K562 (cell line): ENCODE measurements at regions not wholly inside any gene's neighbourhood (a gene's known extent, or its start where the extent isn't known, plus 50 kb on each side); places are given as distances from the start of the nearest gene placed in this dataset.
"Not testable (repeated sequence)": the region's sequence is repeated elsewhere in the genome, so short reads cannot be mapped to it uniquely, and the experiment has no call there.

ENCODE experiments used
- ATAC-seq: fragments of 200-7000 bp; cut with Tn5 transposase; 3 replicates; pipeline ENCODE4 v1.9.1; 2020; ENCODE audit warnings: moderate library complexity
- BruUV-seq: library from RNA; stranded (reverse); fragments of 400-500 nt; replicated peaks from 2 replicates; lab custom pipeline; 2021; lab: Mats Ljungman, UMichigan
- CTCF ChIA-PET: fragments of 300-600 bp; formaldehyde crosslinking; extraction: SDS; loops from one replicate; lab custom pipeline; 2021; ENCODE audit warnings: low intra/inter-chr PET ratio; lab: Yijun Ruan, JAX
- POLR2A ChIA-PET: fragments of 300-600, 350-650 bp; sonication (Branson Sonifier 250); formaldehyde crosslinking; extraction: SDS; loops from one replicate; lab custom pipeline; 2021; ENCODE audit warnings: antibody characterized with exemption, inconsistent platforms; lab: Yijun Ruan, JAX
- DNase-seq, 4 experiments: peaks; one replicate each; pipeline versions ENCODE4 v3.0.0 to v3.0.0-alpha.2; 2011 to 2018; ENCODE audit warnings: low spot score in 3 of 4, mixed read lengths in 3 of 4; ENCODE audit errors: extremely low read depth in 1 of 4
- FAIRE-seq: peaks from 2 replicates; lab custom pipeline; 2011; peaks lifted over from hg19 to GRCh38; lab: Jason Lieb, UNC
- H2AFZ ChIP-seq: 2 replicates; pipeline ENCODE4 v1.6.0; 2011; ENCODE audit warnings: low read depth, low read length, control low read depth, inconsistent platforms
- H3K27ac ChIP-seq: fragments of 200-600 bp; 3 replicates; pipeline ENCODE4 v1.8.0; 2011; ENCODE audit warnings: low read depth, mild to moderate bottlenecking, control low read depth, inconsistent platforms, low read length, moderate library complexity, mixed read lengths; ENCODE audit errors: extremely low read depth
- H3K27me3 ChIP-seq, 2 experiments: fragments of 300-600 bp in 1 of 2; 2 replicates in 1 of 2; 3 replicates in 1 of 2; pipeline versions ENCODE4 v1.6.0 to v1.8.0; 2011; ENCODE audit warnings: inconsistent platforms in 2 of 2, low read length in 2 of 2, mild to moderate bottlenecking in 1 of 2, mixed read lengths in 1 of 2, moderate library complexity in 1 of 2; ENCODE audit not compliant: control insufficient read depth in 2 of 2, insufficient read depth in 2 of 2
- H3K36me3 ChIP-seq: fragments of 300-600 bp; 3 replicates; pipeline ENCODE4 v1.8.0; 2011; ENCODE audit warnings: mild to moderate bottlenecking, low read length, inconsistent platforms; ENCODE audit not compliant: control insufficient read depth, insufficient read depth
- H3K4me1 ChIP-seq, 2 experiments: fragments of 200-600 bp in 1 of 2; replicated peaks in 1 of 2; 2 replicates in 1 of 2; 3 replicates in 1 of 2; pipeline versions ENCODE4 v1.5.1 to v1.8.0; 2011; ENCODE audit warnings: inconsistent platforms in 2 of 2, low read length in 2 of 2, mild to moderate bottlenecking in 1 of 2, mixed read lengths in 1 of 2, moderate library complexity in 1 of 2; ENCODE audit not compliant: control insufficient read depth in 2 of 2, insufficient read depth in 2 of 2
- H3K4me2 ChIP-seq: 2 replicates; pipeline ENCODE4 v1.6.1; 2011; ENCODE audit warnings: low read length, control low read depth, inconsistent platforms, mixed read lengths; ENCODE audit not compliant: insufficient read depth
- H3K4me3 ChIP-seq: fragments of 200-600 bp; sonication (generic), shearing (Covaris generic); 2 replicates; pipeline ENCODE4 v1.5.1; 2016; ENCODE audit warnings: control low read depth, inconsistent platforms
- H3K79me2 ChIP-seq: fragments of 200-600 bp; 3 replicates; pipeline ENCODE4 v1.8.0; 2011; ENCODE audit warnings: low read length, inconsistent platforms; ENCODE audit not compliant: control insufficient read depth, insufficient read depth
- H3K9ac ChIP-seq, 2 experiments: 2 replicates each; pipeline versions ENCODE4 v1.6.0 to v1.6.1; 2011; ENCODE audit warnings: low read depth in 2 of 2, low read length in 2 of 2, control low read depth in 1 of 2, inconsistent platforms in 1 of 2, mild to moderate bottlenecking in 1 of 2, mixed read lengths in 1 of 2; ENCODE audit not compliant: insufficient read depth in 1 of 2
- H3K9me1 ChIP-seq: one replicate; pipeline ENCODE4 v1.6.0; 2011; ENCODE audit warnings: inconsistent platforms, mild to moderate bottlenecking, low read length, moderate library complexity; ENCODE audit not compliant: control insufficient read depth, insufficient read depth
- H3K9me3 ChIP-seq: replicated peaks from 2 replicates; pipeline ENCODE4 v1.5.1; 2011; ENCODE audit warnings: low read depth, low read length, inconsistent platforms; ENCODE audit not compliant: control insufficient read depth, insufficient read depth
- H4K20me1 ChIP-seq: replicated peaks from 2 replicates; pipeline ENCODE4 v1.6.1; 2011; ENCODE audit warnings: low read length, inconsistent platforms, mixed read lengths; ENCODE audit not compliant: control insufficient read depth, insufficient read depth
- ZBTB11 ChIP-seq, 3 experiments: fragments of 200-800 bp in 1 of 3; fragments of 250-450 bp in 1 of 3; fragments of 450-650 bp in 1 of 3; sonication (Bioruptor Pico) in 1 of 3; sonication (Bioruptor generic) in 1 of 3; formaldehyde crosslinking in 1 of 3; IDR thresholded peaks; 2 replicates each; pipeline versions ENCODE4 v1.6.1 to v1.8.0; 2016 to 2022; ENCODE audit warnings: mild to moderate bottlenecking in 2 of 3, missing genetic modification characterization in 2 of 3, missing compliant biosample characterization in 1 of 3, moderate library complexity in 1 of 3
- WGBS: fragments of 100-300 bp; shearing (Covaris generic); methylation state at CpG from one replicate; pipeline ENCODE4 v1.1.6; 2016; ENCODE audit warnings: low coverage, mixed read lengths; ENCODE audit not compliant: insufficient coverage; ENCODE audit errors: missing lambda C conversion rate; 5-methylcytosine and 5-hydroxymethylcytosine counted together
- in situ Hi-C: fragments of 300-500 bp; cut with MboI; formaldehyde crosslinking; loops from 4 replicates; pipeline ENCODE4 v1.15.0; 2018; ENCODE audit warnings: inconsistent platforms, mixed read lengths
- intact Hi-C: fragments of 100-400 bp; cut with micrococcal nuclease; formaldehyde crosslinking; loops from 2 replicates; pipeline ENCODE4 v1.14.2; 2022

- H3K9me3 ChIP-seq, in situ Hi-C loops, BruUV-seq, H3K9ac ChIP-seq, H3K4me3 ChIP-seq, ATAC-seq, H3K4me1 ChIP-seq, H3K9me1 ChIP-seq, intact Hi-C loops, DNase-seq, H3K4me2 ChIP-seq, H3K79me2 ChIP-seq, H3K36me3 ChIP-seq, H3K27ac ChIP-seq, H4K20me1 ChIP-seq: not testable (repeated sequence)
- peak; percentile 62 for FAIRE-seq
- TF ChIP-seq ZBTB11 (CRISPR knock-in tag; IDR thresholded peaks at IDR 0.05), result peak in 1 of 3 experiments; percentile 41; a peak in 2 of 6 replicates
- TF ChIP-seq, all 486 proteins: peak for 1; not testable (repeated sequence) for 485
- peaks cover 0 to 49% of the 10 kb centered on the region in 2 experiments; a peak in 4 of 5 replicates for H3K27me3 ChIP-seq
- H2AFZ ChIP-seq, POLR2A ChIA-PET, CTCF ChIA-PET: not testable (repeated sequence)
- 0% methylated on average over 8 of the region's 8 CpGs for WGBS
These were observed 192.5 kb upstream of the SULF2 start for GRCh38 chr20:47977789-47978252.
